Fibroblast of lung (primary cell): ENCODE measurements at regions not wholly inside any gene's neighbourhood (a gene's known extent, or its start where the extent isn't known, plus 50 kb on each side); places are given as distances from the start of the nearest gene placed in this dataset.

ENCODE experiments used
- CTCF ChIP-seq, 2 donors: IDR thresholded peaks in 1 of 2; conservative IDR thresholded peaks in 1 of 2; 1 replicate in 1 of 2; 2 replicates in 1 of 2; pipeline ENCODE4 v1.5.1; 2011 to 2012; ENCODE audit warnings: low read length in 2 of 2, control low read depth in 1 of 2, inconsistent platforms in 1 of 2, low read depth in 1 of 2, mild to moderate bottlenecking in 1 of 2
- EZH2 ChIP-seq: IDR thresholded peaks from 2 replicates; pipeline ENCODE4 v1.5.1; 2012; ENCODE audit warnings: low read length, control low read depth, mild to moderate bottlenecking; ENCODE audit errors: missing control alignments

GRCh38 chr10:9913876-9914514 lies 1103.7 kb upstream of the CELF2 start:
- TF ChIP-seq CTCF (conservative IDR thresholded peaks at IDR 0.05 in 1 of 2, IDR thresholded peaks at IDR 0.05 in 1 of 2; ENCODE audit: low read depth in 1 of 2, low read length in 2 of 2), result no peak
- no peak for TF ChIP-seq EZH2
